SK-N-SH (cell line): ENCODE measurements at regions not wholly inside any gene's neighbourhood (a gene's known extent, or its start where the extent isn't known, plus 50 kb on each side); places are given as distances from the start of the nearest gene placed in this dataset.

ENCODE experiments used
- CTCF ChIA-PET: fragments of 300-600, 350-600 bp; formaldehyde crosslinking; extraction: SDS; loops from one replicate; lab custom pipeline; 2021; lab: Yijun Ruan, JAX
- POLR2A ChIA-PET: fragments of 350-600 bp; sonication (Branson Sonifier 250); formaldehyde crosslinking; extraction: SDS; loops from one replicate; lab custom pipeline; 2020; ENCODE audit warnings: antibody characterized with exemption, inconsistent platforms; lab: Yijun Ruan, JAX
- DNase-seq: peaks from one replicate; pipeline ENCODE4 v3.0.0; 2012
- H2AFZ ChIP-seq: fragments of 200-600 bp; sonication (generic); 2 replicates; pipeline ENCODE4 v1.8.1; 2016; ENCODE audit warnings: antibody characterized with exemption, mild to moderate bottlenecking, low read depth
- H3F3A ChIP-seq: fragments of 200-600 bp; sonication (generic); replicated peaks from 2 replicates; pipeline ENCODE3; 2016; ENCODE audit warnings: antibody characterized with exemption, mild to moderate bottlenecking; ENCODE audit not compliant: insufficient read depth
- H3K27ac ChIP-seq, 2 experiments: fragments of 200-500 bp in 1 of 2; fragments of 200-600 bp in 1 of 2; sonication (Bioruptor generic) in 1 of 2; sonication (generic), shearing (Covaris generic) in 1 of 2; 2 replicates each; pipeline versions ENCODE4 v1.5.1 to v1.6.1; 2014 to 2016; ENCODE audit warnings: low read depth in 2 of 2, inconsistent platforms in 1 of 2, low read length in 1 of 2, mild to moderate bottlenecking in 1 of 2, mixed read lengths in 1 of 2
- H3K27me3 ChIP-seq: fragments of 200-600 bp; sonication (generic), shearing (Covaris generic); 2 replicates; pipeline ENCODE4 v1.6.1; 2016; ENCODE audit warnings: mixed run types; ENCODE audit not compliant: insufficient read depth
- H3K36me3 ChIP-seq, 2 experiments: fragments of 200-500 bp in 1 of 2; fragments of 200-600 bp in 1 of 2; sonication (Bioruptor generic) in 1 of 2; sonication (generic) in 1 of 2; replicated peaks in 1 of 2; 2 replicates each; pipeline versions ENCODE3 to v1.5.1; 2014 to 2016; ENCODE audit warnings: low read length in 1 of 2, mild to moderate bottlenecking in 1 of 2; ENCODE audit not compliant: insufficient read depth in 2 of 2, control insufficient read depth in 1 of 2
- H3K4me1 ChIP-seq, 2 experiments: fragments of 200-500 bp in 1 of 2; fragments of 200-600 bp in 1 of 2; sonication (Bioruptor generic) in 1 of 2; sonication (generic), shearing (Covaris generic) in 1 of 2; 2 replicates each; pipeline versions ENCODE4 v1.5.1 to v1.6.1; 2014 to 2016; ENCODE audit warnings: low read depth in 1 of 2, low read length in 1 of 2, mixed run types in 1 of 2; ENCODE audit not compliant: insufficient read depth in 2 of 2, control insufficient read depth in 1 of 2
- H3K4me2 ChIP-seq: fragments of 200-600 bp; sonication (generic), shearing (Covaris generic); 2 replicates; pipeline ENCODE4 v1.6.1; 2017; ENCODE audit warnings: mixed run types
- H3K4me3 ChIP-seq, 2 experiments: fragments of 200-500 bp in 1 of 2; fragments of 200-600 bp in 1 of 2; sonication (Bioruptor generic) in 1 of 2; sonication (generic), shearing (Covaris generic) in 1 of 2; 2 replicates each; pipeline versions ENCODE4 v1.5.1 to v1.8.1; 2014 to 2016; ENCODE audit warnings: low read depth in 2 of 2, inconsistent platforms in 1 of 2, low read length in 1 of 2, mild to moderate bottlenecking in 1 of 2, mixed read lengths in 1 of 2, moderate library complexity in 1 of 2
- H3K79me2 ChIP-seq: fragments of 200-600 bp; sonication (generic); 2 replicates; pipeline ENCODE4 v1.8.1; 2017; ENCODE audit warnings: mild to moderate bottlenecking; ENCODE audit not compliant: insufficient read depth
- H3K9ac ChIP-seq: fragments of 200-600 bp; sonication (generic); 2 replicates; pipeline ENCODE4 v1.6.1; 2017; ENCODE audit warnings: mixed run types
- H3K9me2 ChIP-seq: fragments of 200-600 bp; sonication (generic); 2 replicates; pipeline ENCODE4 v1.6.1; 2017; ENCODE audit warnings: mixed run types
- H3K9me3 ChIP-seq: fragments of 200-600 bp; sonication (generic); 2 replicates; pipeline ENCODE4 v1.6.1; 2017; ENCODE audit warnings: mixed run types, mild to moderate bottlenecking, moderate library complexity
- H4K20me1 ChIP-seq: fragments of 200-600 bp; sonication (generic); 2 replicates; pipeline ENCODE4 v1.6.1; 2017; ENCODE audit warnings: mild to moderate bottlenecking, mixed run types; ENCODE audit not compliant: insufficient read depth
- ELF1 ChIP-seq: IDR thresholded peaks from 2 replicates; pipeline ENCODE4 v1.4.0; 2012
- EP300 ChIP-seq, 2 experiments: IDR thresholded peaks; 2 replicates each; pipeline versions ENCODE4 v1.4.0 to v1.6.1; 2012; ENCODE audit warnings: borderline replicate concordance in 1 of 2, low read depth in 1 of 2, low read length in 1 of 2
- FOSL2 ChIP-seq: IDR thresholded peaks from 2 replicates; pipeline ENCODE4 v1.4.0; 2012; ENCODE audit warnings: low read depth, mild to moderate bottlenecking, moderate library complexity, borderline replicate concordance
- FOXM1 ChIP-seq: IDR thresholded peaks from 2 replicates; pipeline ENCODE4 v1.4.0; 2012; ENCODE audit warnings: low read depth, mild to moderate bottlenecking
- GABPA ChIP-seq: IDR thresholded peaks from 2 replicates; pipeline ENCODE4 v1.4.0; 2012; ENCODE audit warnings: low read depth, mild to moderate bottlenecking
- JUND ChIP-seq: IDR thresholded peaks from 2 replicates; pipeline ENCODE4 v1.4.0; 2012
- MAX ChIP-seq: IDR thresholded peaks from 2 replicates; pipeline ENCODE4 v1.4.0; 2012; ENCODE audit warnings: low read depth
- MEF2A ChIP-seq: IDR thresholded peaks from 2 replicates; pipeline ENCODE4 v1.4.0; 2012; ENCODE audit warnings: low read depth, borderline replicate concordance
- NFIC ChIP-seq: IDR thresholded peaks from 2 replicates; pipeline ENCODE4 v1.4.0; 2012; ENCODE audit warnings: borderline replicate concordance
- PBX3 ChIP-seq: IDR thresholded peaks from 2 replicates; pipeline ENCODE4; 2012
- POLR2AphosphoS5 ChIP-seq: IDR thresholded peaks from 2 replicates; pipeline ENCODE4 v1.6.1; 2012; ENCODE audit warnings: low read depth, low read length
- RCOR1 ChIP-seq: fragments of 150-350 bp; IDR thresholded peaks from 2 replicates; pipeline ENCODE4 v1.6.1; 2017; ENCODE audit warnings: antibody characterized with exemption, low read length
- RFX5 ChIP-seq: IDR thresholded peaks from 2 replicates; pipeline ENCODE4 v1.6.1; 2012; ENCODE audit warnings: mild to moderate bottlenecking, improper control_type of control experiment, low read length
- RXRA ChIP-seq: IDR thresholded peaks from 2 replicates; pipeline ENCODE4 v1.4.0; 2012; ENCODE audit warnings: low read depth, mild to moderate bottlenecking, borderline replicate concordance
- SIN3A ChIP-seq: IDR thresholded peaks from 2 replicates; pipeline ENCODE4 v1.6.1; 2012; ENCODE audit warnings: low read depth, mild to moderate bottlenecking, low read length, moderate library complexity, borderline replicate concordance
- TCF12 ChIP-seq: IDR thresholded peaks from 2 replicates; pipeline ENCODE4 v1.4.0; 2012
- TEAD4 ChIP-seq: IDR thresholded peaks from 2 replicates; pipeline ENCODE4 v1.4.0; 2012; ENCODE audit warnings: mild to moderate bottlenecking, borderline replicate concordance; ENCODE audit not compliant: insufficient read depth
- ZBTB33 ChIP-seq: IDR thresholded peaks from 2 replicates; pipeline ENCODE4 v1.4.0; 2012; ENCODE audit warnings: low read depth, borderline replicate concordance
- WGBS: methylation state at CpG from one replicate; pipeline ENCODE4 v1.1.6; 2017; ENCODE audit warnings: low lambda C conversion rate; 5-methylcytosine and 5-hydroxymethylcytosine counted together

DNA sequence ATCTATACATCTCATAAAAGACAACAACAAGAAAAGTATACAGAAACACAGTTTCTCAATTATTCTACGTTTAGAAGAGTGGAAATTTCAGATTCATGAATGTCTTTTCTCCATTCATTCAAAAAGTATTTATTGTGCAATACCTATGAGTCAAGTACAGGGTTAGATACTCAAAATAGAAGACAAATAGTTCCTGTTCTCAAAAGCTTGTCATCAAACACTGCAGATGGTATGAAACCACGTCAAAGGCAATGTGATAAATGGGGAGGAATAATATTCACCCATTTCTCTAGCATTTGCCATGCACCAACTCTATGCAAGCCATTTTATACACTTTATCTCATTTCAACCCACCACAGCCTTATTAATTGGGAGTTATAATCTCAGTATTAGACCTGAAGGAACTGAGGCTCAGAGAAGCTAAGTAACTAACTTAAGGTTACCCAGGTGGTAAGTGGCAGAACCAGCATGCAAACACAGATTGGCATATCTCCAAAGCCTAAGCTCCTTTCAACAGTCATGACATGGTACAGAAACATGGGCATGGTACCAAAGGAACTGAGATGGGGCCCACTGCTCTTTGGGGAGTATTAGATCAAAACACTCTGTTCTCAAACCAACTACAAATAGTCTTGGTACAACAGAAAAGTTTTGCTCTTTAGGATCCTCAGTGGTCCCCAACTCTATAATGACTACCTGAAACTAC is 67.2 kb upstream of the NPAS2 start:
- Histone ChIP-seq H2AFZ (no peak overlapping the region), H3K9me3 (0 out of 2 replicates have a peak, but pooled peaks cover 7% of the 10 kb centered on the region), H3K27me3 (no peaks in the 10 kb centered on the region), H3K9ac (peak overlapping the region; percentile 37; the same call in 1 of the 2 replicates), H3K4me2 (peak overlapping the region; percentile 9; the same call in 1 of the 2 replicates), H3K79me2 (no peaks in the 10 kb centered on the region), H3K36me3 (no peaks in the 10 kb centered on the region), H3K4me3 (no peak overlapping the region), H3F3A (peaks cover 42% of the 10 kb centered on the region), H3K4me1 (peaks cover 2 to 47% of the 10 kb centered on the region in 2 experiments), H3K27ac (peak overlapping the region; percentile 64 to 89; a peak in 3 of 4 replicates), H4K20me1 (no peaks in the 10 kb centered on the region), H3K9me2 (no peaks in the 10 kb centered on the region)
- ChIA-PET POLR2A (no interaction called here), CTCF (no interaction called here)
- TF ChIP-seq MAX (0 out of 2 replicates have a peak, but pooled peaks have one; percentile 53), NFIC (peak; percentile 83), TEAD4 (peak; percentile 88), FOSL2 (peak; percentile 99), RFX5 (no peak), RCOR1 (no peak), SIN3A (no peak), GABPA (0 out of 2 replicates have a peak, but pooled peaks have one; percentile 14), PBX3 (peak; percentile 98), FOXM1 (peak; percentile 84), EP300 (IDR thresholded peaks at IDR 0.05; ENCODE audit: borderline replicate concordance in 1 of 2, low read depth in 1 of 2, low read length in 1 of 2) (peak; percentile 59 to 97), RXRA (peak; percentile 92), ZBTB33 (peak; percentile 63; the same call in 1 of the 2 replicates), TCF12 (peak; percentile 97), POLR2AphosphoS5 (peak; percentile 80), MEF2A (peak; percentile 98), JUND (peak; percentile 97), ELF1 (no peak)
- no peak for DNase-seq
- WGBS: 0% methylated on average over 2 of the region's 2 CpGs
